K562 (cell line): ENCODE measurements at regions not wholly inside any gene's neighbourhood (a gene's known extent, or its start where the extent isn't known, plus 50 kb on each side); places are given as distances from the start of the nearest gene placed in this dataset.

ENCODE experiments used
- ATAC-seq: fragments of 200-7000 bp; cut with Tn5 transposase; 3 replicates; pipeline ENCODE4 v1.9.1; 2020; ENCODE audit warnings: moderate library complexity
- BruUV-seq: library from RNA; stranded (reverse); fragments of 400-500 nt; replicated peaks from 2 replicates; lab custom pipeline; 2021; lab: Mats Ljungman, UMichigan
- CTCF ChIA-PET: fragments of 300-600 bp; formaldehyde crosslinking; extraction: SDS; loops from one replicate; lab custom pipeline; 2021; ENCODE audit warnings: low intra/inter-chr PET ratio; lab: Yijun Ruan, JAX
- POLR2A ChIA-PET: fragments of 300-600, 350-650 bp; sonication (Branson Sonifier 250); formaldehyde crosslinking; extraction: SDS; loops from one replicate; lab custom pipeline; 2021; ENCODE audit warnings: antibody characterized with exemption, inconsistent platforms; lab: Yijun Ruan, JAX
- DNase-seq, 4 experiments: peaks; one replicate each; pipeline versions ENCODE4 v3.0.0 to v3.0.0-alpha.2; 2011 to 2018; ENCODE audit warnings: low spot score in 3 of 4, mixed read lengths in 3 of 4; ENCODE audit errors: extremely low read depth in 1 of 4
- FAIRE-seq: peaks from 2 replicates; lab custom pipeline; 2011; peaks lifted over from hg19 to GRCh38; lab: Jason Lieb, UNC
- H2AFZ ChIP-seq: 2 replicates; pipeline ENCODE4 v1.6.0; 2011; ENCODE audit warnings: low read depth, low read length, control low read depth, inconsistent platforms
- H3K27ac ChIP-seq: fragments of 200-600 bp; 3 replicates; pipeline ENCODE4 v1.8.0; 2011; ENCODE audit warnings: low read depth, mild to moderate bottlenecking, control low read depth, inconsistent platforms, low read length, moderate library complexity, mixed read lengths; ENCODE audit errors: extremely low read depth
- H3K27me3 ChIP-seq, 2 experiments: fragments of 300-600 bp in 1 of 2; 2 replicates in 1 of 2; 3 replicates in 1 of 2; pipeline versions ENCODE4 v1.6.0 to v1.8.0; 2011; ENCODE audit warnings: inconsistent platforms in 2 of 2, low read length in 2 of 2, mild to moderate bottlenecking in 1 of 2, mixed read lengths in 1 of 2, moderate library complexity in 1 of 2; ENCODE audit not compliant: control insufficient read depth in 2 of 2, insufficient read depth in 2 of 2
- H3K36me3 ChIP-seq: fragments of 300-600 bp; 3 replicates; pipeline ENCODE4 v1.8.0; 2011; ENCODE audit warnings: mild to moderate bottlenecking, low read length, inconsistent platforms; ENCODE audit not compliant: control insufficient read depth, insufficient read depth
- H3K4me1 ChIP-seq, 2 experiments: fragments of 200-600 bp in 1 of 2; replicated peaks in 1 of 2; 2 replicates in 1 of 2; 3 replicates in 1 of 2; pipeline versions ENCODE4 v1.5.1 to v1.8.0; 2011; ENCODE audit warnings: inconsistent platforms in 2 of 2, low read length in 2 of 2, mild to moderate bottlenecking in 1 of 2, mixed read lengths in 1 of 2, moderate library complexity in 1 of 2; ENCODE audit not compliant: control insufficient read depth in 2 of 2, insufficient read depth in 2 of 2
- H3K4me2 ChIP-seq: 2 replicates; pipeline ENCODE4 v1.6.1; 2011; ENCODE audit warnings: low read length, control low read depth, inconsistent platforms, mixed read lengths; ENCODE audit not compliant: insufficient read depth
- H3K4me3 ChIP-seq: fragments of 200-600 bp; sonication (generic), shearing (Covaris generic); 2 replicates; pipeline ENCODE4 v1.5.1; 2016; ENCODE audit warnings: control low read depth, inconsistent platforms
- H3K79me2 ChIP-seq: fragments of 200-600 bp; 3 replicates; pipeline ENCODE4 v1.8.0; 2011; ENCODE audit warnings: low read length, inconsistent platforms; ENCODE audit not compliant: control insufficient read depth, insufficient read depth
- H3K9ac ChIP-seq, 2 experiments: 2 replicates each; pipeline versions ENCODE4 v1.6.0 to v1.6.1; 2011; ENCODE audit warnings: low read depth in 2 of 2, low read length in 2 of 2, control low read depth in 1 of 2, inconsistent platforms in 1 of 2, mild to moderate bottlenecking in 1 of 2, mixed read lengths in 1 of 2; ENCODE audit not compliant: insufficient read depth in 1 of 2
- H3K9me1 ChIP-seq: one replicate; pipeline ENCODE4 v1.6.0; 2011; ENCODE audit warnings: inconsistent platforms, mild to moderate bottlenecking, low read length, moderate library complexity; ENCODE audit not compliant: control insufficient read depth, insufficient read depth
- H3K9me3 ChIP-seq: replicated peaks from 2 replicates; pipeline ENCODE4 v1.5.1; 2011; ENCODE audit warnings: low read depth, low read length, inconsistent platforms; ENCODE audit not compliant: control insufficient read depth, insufficient read depth
- H4K20me1 ChIP-seq: replicated peaks from 2 replicates; pipeline ENCODE4 v1.6.1; 2011; ENCODE audit warnings: low read length, inconsistent platforms, mixed read lengths; ENCODE audit not compliant: control insufficient read depth, insufficient read depth
- ARNT ChIP-seq, 2 experiments: fragments of 450-650 bp; IDR thresholded peaks; 2 replicates each; pipeline ENCODE4 v1.6.1; 2016; ENCODE audit warnings: mild to moderate bottlenecking in 1 of 2
- ATF7 ChIP-seq: fragments of 450-650 bp; IDR thresholded peaks from 2 replicates; pipeline ENCODE4 v1.7.1; 2014; ENCODE audit warnings: mild to moderate bottlenecking, moderate library complexity
- MAFG ChIP-seq: fragments of 450-650 bp; conservative IDR thresholded peaks from 2 replicates; pipeline ENCODE4 v1.6.1; 2016; ENCODE audit warnings: missing genetic modification characterization, missing compliant biosample characterization
- NONO ChIP-seq, 2 experiments: fragments of 200-400 bp in 1 of 2; fragments of 450-650 bp in 1 of 2; formaldehyde crosslinking in 1 of 2; IDR thresholded peaks; 2 replicates each; pipeline ENCODE4 v1.6.1; 2017; ENCODE audit warnings: low read depth in 2 of 2, mild to moderate bottlenecking in 2 of 2, moderate library complexity in 2 of 2, low read length in 1 of 2
- RBM22 ChIP-seq: fragments of 200-400 bp; formaldehyde crosslinking; IDR thresholded peaks from 2 replicates; pipeline ENCODE4 v1.6.1; 2018; ENCODE audit warnings: low read length, low read depth; ENCODE audit not compliant: poor library complexity, severe bottlenecking
- SIX5 ChIP-seq, 2 experiments: IDR thresholded peaks; 2 replicates each; pipeline ENCODE4 v1.6.1; 2011; ENCODE audit warnings: low read length in 2 of 2, borderline replicate concordance in 1 of 2, low read depth in 1 of 2, mild to moderate bottlenecking in 1 of 2, moderate library complexity in 1 of 2; ENCODE audit not compliant: insufficient read depth in 1 of 2
- SMARCB1 ChIP-seq: IDR thresholded peaks from 2 replicates; pipeline ENCODE4 v1.6.1; 2011; ENCODE audit warnings: improper control_type of control experiment, low read depth; ENCODE audit not compliant: insufficient read length
- WGBS: fragments of 100-300 bp; shearing (Covaris generic); methylation state at CpG from one replicate; pipeline ENCODE4 v1.1.6; 2016; ENCODE audit warnings: low coverage, mixed read lengths; ENCODE audit not compliant: insufficient coverage; ENCODE audit errors: missing lambda C conversion rate; 5-methylcytosine and 5-hydroxymethylcytosine counted together
- in situ Hi-C: fragments of 300-500 bp; cut with MboI; formaldehyde crosslinking; loops from 4 replicates; pipeline ENCODE4 v1.15.0; 2018; ENCODE audit warnings: inconsistent platforms, mixed read lengths
- intact Hi-C: fragments of 100-400 bp; cut with micrococcal nuclease; formaldehyde crosslinking; loops from 2 replicates; pipeline ENCODE4 v1.14.2; 2022

DNA sequence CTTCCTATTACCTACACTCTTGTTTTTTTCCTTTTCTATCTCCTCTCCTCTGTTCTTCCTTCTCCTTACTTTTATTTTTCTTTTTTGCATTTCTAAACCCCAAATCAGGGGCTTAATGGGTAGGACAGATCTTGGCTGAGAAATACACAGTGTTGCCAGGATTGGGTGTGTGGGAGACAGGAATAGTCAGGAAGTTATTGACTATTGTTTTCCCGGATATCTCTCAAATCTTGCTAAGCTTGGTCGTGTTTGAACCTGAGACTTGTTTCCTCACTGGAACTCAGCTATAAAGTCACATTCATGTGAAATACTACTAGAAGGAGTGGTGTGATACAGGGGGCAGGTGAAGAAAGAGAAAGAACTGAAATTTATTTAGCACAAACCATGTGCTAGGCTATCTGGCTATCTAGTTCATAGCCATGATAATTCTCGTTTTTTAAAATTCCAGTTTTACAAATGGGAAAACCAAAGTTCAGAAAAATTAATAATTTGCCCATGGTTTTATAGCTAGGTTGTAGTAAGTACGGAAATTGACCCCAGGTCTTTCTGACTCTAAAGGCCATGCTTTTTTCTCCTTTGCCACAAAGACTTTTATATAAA lies 343.2 kb upstream of the UMPS start:
- WGBS = 0% methylated on average over 3 of the region's 4 CpGs
- no peak for ATAC-seq
- H3K9me3 ChIP-seq = no peaks in the 10 kb centered on the region
- FAIRE-seq = no peak
- intact Hi-C loops = no loop called here
- no peaks in the 10 kb centered on the region for H3K4me1 ChIP-seq
- no peak overlapping the region for H3K27ac ChIP-seq
- no peaks in the 10 kb centered on the region for H3K9me1 ChIP-seq
- H3K36me3 ChIP-seq = no peaks in the 10 kb centered on the region
- H3K79me2 ChIP-seq = no peaks in the 10 kb centered on the region
- H3K4me2 ChIP-seq = no peak overlapping the region
- H2AFZ ChIP-seq = no peak overlapping the region
- ChIA-PET POLR2A (no interaction called here), CTCF (no interaction called here)
- H3K9ac ChIP-seq = no peak overlapping the region
- TF ChIP-seq NONO (IDR thresholded peaks at IDR 0.05; ENCODE audit: low read depth in 2 of 2, low read length in 1 of 2) (no peak), RBM22 (no peak), ARNT (IDR thresholded peaks at IDR 0.05) (no peak), MAFG (tag) (no peak), ATF7 (no peak), SIX5 (IDR thresholded peaks at IDR 0.05; ENCODE audit: borderline replicate concordance in 1 of 2, insufficient read depth in 1 of 2, low read depth in 1 of 2, low read length in 2 of 2) (no peak), SMARCB1 (no peak)
- H4K20me1 ChIP-seq = no peaks in the 10 kb centered on the region
- peaks cover 0 to 7% of the 10 kb centered on the region in 2 experiments; a peak in 2 of 5 replicates for H3K27me3 ChIP-seq
- BruUV-seq = no TSS peak
- DNase-seq = no peak
- in situ Hi-C loops = no loop called here
- no peak overlapping the region for H3K4me3 ChIP-seq
